Amygdala (tissue), 56 donors: ENCODE measurements at regions not wholly inside any gene's neighbourhood (a gene's known extent, or its start where the extent isn't known, plus 50 kb on each side); places are given as distances from the start of the nearest gene placed in this dataset.

Source experiments
- DNase-seq, 56 donors: peaks; one replicate each; lab custom pipeline; 2025; lab: John Stamatoyannopoulos, UW

DNA sequence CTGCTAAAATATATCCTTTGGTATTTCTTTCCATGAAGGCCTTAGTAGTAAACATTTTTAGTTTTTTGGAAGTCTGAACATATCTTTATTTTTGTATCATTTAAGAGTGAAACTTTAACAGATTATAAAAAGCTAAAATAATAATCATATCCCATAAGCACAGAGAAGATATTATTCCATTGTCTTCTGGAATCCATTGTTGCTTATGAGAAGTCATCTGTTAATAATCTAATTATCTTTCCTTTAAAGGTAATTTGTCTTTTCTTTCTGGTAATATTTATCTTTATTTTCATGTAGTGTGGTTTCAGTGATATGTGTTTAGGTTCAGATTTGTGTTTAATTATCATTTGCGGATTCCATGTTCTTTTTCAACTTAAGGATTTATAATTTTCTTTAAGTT lies 261.7 kb downstream of the MSRB3 start:
- no peak for DNase-seq

DNA sequence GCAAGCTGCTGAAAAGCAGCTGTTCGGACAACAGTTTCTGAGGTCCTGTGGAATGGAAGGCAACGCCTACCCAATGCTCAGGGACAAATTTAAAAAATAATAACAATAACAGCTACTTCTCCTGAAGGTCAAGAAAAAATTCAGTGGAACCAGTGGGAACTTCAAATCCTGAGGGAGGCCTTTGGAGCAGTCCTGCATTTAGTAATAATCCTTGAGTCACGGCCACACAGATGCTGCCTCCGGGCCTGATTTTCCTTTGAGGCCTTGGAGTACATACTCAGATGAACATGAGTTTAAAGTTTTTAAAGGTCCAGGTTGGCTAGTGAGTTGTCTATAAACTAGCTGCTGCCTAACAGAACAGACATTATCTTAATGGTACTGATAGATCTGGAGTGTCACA lies 268.0 kb downstream of the MSRB3 start:
- no peak for DNase-seq

DNA sequence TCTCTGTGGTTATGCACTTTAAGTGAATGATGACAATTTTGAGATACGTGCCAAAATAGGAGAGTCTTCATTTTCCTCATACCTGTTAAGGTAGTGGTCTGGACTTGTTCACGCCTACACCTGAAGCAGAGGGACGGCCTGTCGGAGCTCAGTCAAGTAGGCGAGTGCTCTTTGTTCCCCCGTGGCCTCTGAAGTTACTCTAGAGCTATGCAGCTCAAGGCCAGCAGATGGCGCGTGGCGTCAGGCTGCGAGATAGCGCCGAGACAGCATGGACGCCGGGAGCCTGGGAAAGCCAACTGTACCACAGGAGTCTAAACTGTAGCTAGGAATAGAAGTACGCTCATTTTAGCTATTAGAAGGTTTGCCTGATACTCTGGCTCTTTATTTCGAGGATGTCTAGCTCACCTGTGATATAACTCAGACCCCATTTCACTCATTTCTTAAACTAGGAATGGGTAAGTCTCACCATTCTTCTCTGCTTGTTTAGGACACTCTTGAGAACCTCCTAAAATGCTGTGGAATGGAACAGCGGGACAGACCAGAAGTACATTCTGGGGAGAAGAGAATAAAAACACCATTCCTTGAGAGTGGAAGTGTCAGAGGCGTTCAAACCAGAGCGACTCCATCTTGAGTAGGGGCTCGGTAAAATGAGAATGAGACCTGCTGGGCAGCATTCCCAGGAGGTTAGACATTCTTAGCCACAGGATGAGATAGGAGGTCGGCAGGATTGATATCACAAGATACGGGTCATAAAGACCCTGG lies 267.4 kb upstream of the HMGA2 start:
- DNase-seq, result peak in 50 of 56 donors; percentile 1 to 77 (median 18)

DNA sequence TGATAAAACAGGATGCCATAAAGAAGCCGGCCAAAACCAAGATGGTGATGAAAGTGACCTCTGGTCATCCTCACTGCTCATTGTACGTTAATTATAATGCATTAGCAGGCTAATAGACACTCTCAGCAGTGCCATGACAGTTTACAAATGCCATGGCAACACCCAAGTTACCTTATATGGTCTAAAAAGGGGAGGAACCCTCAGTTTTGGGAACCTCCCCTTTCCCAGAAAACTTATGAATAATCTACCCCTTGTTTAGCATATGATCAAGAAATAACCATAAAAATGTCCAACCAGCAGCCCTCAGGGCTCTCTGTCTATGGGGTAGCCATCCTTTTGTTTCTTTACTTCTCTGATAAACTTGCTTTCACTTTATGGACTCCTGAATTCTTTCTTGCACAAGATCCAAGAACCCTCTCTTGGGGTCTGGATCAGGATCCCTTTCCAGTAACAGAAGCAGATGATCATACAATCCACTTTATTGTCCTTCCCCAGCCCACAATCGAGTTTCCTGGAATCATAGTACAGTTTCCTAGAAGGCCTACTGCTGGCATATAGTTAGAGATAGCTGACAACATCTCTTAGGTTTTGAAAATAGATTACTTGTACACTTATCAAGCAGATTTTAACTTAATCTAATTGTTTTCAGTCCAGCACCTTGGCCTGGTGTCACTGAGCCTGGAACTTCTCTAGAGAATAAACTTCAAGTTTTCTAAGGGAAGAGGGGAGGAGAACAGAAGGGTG lies 266.7 kb upstream of the HMGA2 start:
- no peak for DNase-seq

DNA sequence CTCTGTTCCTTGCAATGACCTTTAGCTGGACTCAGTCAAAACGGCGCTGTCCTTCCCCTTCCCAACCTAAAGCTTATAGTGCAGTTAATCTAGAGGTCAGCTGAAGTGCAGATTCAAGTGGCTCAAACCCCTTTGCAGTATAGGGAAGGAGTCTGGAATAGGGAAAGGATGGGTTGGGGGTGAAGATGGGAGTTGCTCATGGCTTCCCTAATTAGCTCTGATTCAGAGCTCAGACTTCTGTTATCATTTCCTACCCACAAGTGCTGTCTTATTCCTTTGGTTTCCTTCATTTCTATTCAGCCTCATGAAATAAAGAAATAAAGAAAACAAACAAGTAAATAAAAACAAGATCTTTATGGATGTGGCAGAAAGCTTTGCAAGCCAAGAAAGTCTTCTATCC lies 264.0 kb upstream of the HMGA2 start:
- no peak for DNase-seq

DNA sequence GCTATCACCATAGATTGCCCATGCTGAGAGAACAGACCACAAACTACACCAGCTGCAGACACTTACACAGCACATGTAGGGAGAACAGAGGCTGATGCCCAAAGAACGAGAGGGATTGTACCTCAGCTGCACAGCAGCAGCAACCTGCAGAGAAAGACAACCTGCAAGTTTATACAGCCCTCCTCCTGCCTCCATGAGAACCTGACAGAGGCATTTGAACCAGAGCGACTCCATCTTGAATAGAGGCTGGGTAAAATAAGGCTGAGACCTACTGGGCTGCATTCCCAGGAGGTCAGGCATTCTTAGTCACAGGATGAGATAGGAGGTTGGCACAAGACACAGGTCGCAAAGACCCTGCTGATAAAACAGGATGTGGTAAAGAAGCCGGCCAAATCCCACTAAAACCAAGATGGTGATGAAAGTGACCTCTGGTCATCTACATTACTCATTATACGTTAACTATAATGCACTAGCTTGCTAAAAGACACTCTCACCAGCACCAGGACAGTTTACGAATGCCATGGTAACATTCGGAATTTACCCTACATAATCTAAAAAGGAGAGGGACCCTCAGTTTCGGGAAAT lies 262.4 kb upstream of the HMGA2 start:
- DNase-seq, result no peak

DNA sequence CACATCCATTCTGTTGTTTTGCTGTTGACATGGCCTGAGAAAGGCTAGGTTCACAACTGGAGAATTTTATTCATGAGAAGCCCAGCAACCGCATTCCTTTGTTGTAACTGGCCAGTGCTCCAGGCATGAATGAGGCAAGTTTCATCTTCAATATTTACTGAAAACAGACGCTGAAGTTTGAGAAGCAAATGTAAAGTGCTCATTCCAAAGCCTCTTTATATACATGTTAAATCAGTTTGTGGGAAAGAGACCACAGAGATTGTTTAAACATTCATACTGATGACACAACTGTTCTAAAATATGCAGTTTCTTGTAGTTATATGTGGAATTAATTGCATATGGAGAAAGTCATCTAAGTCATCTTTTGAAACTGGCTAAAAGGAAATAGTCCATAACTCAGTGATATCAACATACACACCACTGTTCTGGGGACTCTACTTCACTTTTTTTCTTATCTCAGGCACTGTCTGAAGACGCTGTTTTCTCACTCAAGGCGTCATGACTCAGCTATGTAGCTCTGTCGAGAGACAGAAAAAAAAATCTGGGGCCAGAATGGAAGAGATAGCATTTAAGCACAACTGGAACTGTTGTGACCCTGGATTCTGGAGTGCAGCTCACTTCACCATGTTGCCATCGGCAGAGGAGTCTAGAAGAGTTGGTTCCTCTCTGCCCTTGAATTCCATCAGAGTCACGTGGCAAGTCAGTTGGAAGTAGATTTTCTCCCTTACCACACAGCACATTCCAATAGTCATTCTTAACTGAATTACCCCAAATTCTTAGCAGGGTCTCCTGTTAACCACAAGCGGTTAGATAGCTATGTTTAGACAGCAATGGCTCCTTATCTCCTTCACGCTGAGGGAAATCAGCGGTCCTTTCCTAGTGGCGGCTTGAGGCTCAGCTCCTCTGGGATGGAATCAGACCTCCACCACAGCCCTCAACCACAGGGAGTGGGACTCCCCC lies 258.4 kb upstream of the HMGA2 start:
- no peak for DNase-seq

DNA sequence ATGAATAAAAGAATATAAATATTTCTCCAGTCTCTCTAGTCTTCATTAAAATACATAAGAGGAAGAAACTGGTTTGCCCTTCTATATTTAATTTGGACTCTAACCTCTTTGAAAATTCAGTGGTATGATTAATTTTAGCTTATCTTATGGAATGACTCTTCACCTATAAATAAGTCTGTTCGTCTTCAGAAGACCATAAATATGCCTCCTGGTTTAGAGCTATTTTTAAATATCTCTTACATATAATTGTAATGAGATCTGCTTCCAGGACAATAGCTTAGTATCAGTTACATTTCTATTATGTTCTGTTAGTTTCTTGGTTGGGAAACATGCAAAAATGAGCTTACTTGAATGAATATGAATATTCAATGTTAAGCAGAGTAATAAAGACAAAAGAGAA lies 257.5 kb upstream of the HMGA2 start:
- DNase-seq, result no peak

DNA sequence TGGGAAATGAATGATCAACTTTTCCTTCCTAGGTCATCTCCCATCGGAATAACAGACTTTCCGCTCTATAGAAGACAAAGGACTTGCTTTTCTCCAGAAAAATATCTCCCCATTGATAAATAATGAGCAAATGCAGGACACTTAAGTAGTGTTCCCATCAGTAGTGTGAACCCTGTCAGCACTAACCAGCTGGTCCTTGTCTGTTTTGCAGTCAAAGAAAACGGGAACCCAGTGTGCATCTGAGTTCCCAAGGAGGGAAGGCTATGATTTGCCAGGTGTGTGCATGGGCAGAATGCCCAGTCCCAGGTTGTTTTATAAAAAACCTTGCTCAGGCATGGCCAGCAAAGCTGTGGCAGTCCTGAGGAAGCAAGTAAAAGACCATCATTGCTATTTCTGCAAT lies 256.5 kb upstream of the HMGA2 start:
- DNase-seq, result no peak

DNA sequence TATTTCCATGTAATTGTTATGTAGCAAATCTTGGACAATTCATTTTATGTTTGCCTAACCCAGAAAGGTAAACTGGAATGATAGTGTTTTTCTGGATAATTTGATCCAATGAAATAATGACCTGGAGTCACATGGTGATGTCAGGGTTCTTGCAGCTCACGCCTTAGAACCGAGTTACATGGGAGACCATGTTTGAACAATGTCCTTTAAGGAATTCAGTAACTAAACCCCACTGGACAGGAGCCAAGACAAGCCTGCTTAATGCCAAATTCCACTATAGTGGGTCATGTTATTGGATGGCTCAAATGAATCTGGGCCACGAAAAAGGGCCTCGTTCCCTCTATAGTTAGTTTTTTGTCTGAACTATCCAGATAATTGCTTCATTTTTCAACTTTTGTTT lies 255.8 kb upstream of the HMGA2 start:
- peak in 1 of 56 donors; percentile 1 for DNase-seq

DNA sequence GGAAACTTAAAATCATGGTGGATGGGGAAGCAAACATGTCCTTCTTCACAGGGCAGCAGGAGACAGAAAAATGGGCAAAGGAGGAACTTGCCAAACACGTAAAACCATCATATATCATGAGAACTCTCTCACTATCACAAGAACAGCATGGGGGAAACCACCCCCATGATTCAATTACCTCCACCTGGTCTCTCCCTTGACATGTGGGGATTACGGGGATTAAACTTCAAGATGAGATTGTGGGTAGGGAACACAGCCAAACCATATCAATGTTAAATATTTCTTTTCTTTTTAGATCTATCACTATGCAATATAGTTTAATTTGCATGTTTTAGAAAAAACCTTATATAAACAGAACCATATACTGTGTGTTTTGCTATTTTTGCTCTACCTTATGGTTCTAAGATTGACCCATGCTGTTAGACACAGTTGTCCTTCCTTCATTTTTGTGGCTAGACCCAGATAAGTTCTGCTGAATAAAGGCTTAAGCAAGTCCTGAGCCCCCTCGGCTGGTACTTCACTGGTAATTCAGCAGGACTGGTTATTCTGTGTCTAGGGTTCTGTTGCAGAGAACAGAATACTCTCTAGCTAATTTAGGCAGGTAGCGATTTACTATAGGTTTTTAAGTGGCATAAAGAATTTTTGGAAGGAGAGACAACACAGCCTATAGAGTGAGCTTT lies 253.7 kb upstream of the HMGA2 start:
- DNase-seq, result no peak

DNA sequence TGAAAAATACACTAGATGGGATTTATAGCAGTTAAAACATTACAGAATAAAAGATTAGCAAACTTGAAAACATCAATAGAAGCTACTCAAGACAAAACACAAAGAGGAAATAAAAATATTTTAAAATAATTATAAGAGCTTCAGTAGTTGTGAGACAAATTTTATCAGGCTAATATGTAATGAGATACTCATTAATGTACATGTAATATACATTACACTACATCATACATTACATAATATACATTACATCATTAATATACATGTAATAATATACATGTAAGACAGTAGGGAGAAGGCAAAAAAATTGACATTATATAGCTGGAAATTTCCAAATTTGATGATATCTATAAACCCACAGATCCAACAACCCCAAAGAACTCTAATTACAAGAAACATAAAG lies 249.4 kb upstream of the HMGA2 start:
- no peak for DNase-seq

DNA sequence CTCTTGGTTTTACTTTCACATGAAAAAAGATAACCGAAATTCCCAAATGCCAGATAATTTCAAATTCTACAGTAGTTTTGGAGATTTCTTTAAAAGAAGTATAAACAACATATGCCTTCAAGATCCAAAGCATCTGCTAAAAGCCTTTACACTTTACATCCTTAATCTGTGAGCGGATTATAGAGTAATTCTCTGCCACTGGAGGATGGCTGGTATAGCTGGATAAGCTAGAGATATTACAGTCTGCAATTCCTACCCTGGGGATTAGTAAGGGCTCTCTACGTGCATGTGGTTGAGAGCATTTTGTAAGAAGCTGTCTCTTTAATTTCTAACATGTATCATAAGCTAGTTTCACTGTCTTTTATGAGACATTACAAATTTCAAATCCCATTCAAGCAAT lies 240.3 kb upstream of the HMGA2 start:
- no peak for DNase-seq

DNA sequence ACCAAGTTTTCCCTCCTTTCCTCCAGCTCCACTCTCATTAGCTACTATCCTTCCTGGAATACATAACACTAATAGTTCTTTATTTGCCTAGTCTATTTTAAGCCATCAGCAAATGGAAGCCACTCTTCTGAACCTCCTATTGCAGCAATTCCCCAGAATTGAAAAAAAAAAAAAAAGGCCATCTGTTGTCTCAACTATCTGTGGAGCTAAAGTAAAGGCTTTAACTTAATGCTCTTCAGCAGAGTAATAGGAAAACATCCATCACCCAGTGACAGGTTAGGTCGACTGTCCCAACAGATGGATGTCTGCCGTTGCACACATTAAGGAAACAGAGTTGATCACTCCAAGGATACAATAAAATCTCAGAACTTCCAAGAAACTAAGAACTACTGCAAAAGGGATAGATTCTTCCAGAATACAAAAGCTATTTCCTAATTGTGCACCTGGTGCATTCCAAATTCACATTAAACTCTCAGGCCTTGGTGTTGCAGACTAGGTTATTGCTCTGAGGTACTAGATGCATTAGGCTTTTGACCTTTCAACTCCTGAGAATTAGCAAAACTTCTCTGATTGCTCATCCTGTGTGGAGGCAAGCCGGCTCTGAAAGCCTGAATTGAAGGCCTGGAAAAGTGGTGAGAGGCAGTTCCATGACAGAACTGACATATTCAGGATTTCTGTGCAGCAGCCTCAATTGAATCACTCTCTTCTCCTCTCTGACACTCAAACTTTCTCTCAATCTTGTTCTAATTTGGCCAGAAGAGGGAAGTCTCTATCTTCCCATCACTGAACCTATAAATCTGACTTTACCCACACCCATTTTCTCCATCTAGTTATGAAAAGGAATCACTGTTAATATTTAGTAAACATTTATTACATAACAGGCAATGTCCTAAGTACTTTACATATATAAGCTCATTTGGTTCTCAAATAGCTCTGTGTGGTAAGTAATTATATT lies 238.4 kb upstream of the HMGA2 start:
- DNase-seq, result no peak

DNA sequence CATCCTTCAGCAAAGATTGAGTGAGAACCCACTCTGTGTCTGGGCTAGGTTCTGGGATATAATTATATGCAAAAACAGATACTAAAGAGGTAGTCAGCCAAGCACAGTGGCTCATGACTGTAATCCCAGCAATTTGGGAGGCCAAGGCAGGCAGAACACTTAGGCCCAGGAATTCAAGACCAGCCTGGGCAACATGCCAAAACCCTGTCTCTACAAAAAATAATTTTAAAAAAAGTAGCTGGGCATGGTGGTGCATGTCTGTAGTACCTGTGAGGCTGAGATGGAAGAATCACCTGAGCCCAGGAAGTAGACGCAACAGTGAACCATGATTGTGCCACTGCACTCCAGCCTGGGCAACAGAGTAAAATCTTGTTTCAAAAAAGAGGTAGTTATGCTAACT lies 237.5 kb upstream of the HMGA2 start:
- DNase-seq, result no peak

DNA sequence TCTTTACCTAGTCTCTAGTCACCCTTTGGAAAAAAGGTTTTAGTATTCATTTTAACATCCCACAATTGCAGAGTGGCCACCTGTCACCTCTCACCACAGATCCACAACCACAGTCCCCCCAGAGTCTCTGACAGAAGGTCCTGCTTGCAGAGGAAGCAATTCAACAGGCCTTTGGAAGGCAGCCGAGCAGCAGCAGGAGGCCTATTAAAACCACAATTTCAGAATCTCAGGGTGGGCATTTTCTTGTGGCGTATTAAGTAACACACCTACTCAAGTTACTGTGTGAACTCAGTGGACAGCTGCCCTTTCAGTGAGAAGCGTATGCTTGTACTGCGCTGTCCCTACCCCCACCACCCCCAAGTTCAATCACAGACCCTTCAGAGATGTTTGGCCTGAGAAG lies 234.0 kb upstream of the HMGA2 start:
- no peak for DNase-seq

DNA sequence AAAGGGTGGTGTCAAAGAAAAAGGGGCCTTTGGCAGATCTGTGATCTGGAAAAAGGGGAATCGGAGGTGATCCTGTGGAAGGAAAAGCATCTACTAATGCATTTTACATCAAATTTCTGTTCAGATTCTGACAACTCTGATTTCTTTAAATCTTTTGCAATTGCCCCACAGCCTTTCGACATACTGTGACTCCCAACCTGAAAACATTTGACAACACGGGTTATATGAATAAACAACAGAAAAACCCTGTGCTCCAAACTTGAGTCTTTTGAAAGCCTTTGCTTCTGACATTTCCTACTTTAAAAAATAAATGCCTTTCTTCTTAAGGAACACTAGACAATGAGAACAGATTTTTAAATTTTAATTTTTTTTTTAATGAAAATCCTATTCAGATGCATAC lies 231.9 kb upstream of the HMGA2 start:
- no peak for DNase-seq

DNA sequence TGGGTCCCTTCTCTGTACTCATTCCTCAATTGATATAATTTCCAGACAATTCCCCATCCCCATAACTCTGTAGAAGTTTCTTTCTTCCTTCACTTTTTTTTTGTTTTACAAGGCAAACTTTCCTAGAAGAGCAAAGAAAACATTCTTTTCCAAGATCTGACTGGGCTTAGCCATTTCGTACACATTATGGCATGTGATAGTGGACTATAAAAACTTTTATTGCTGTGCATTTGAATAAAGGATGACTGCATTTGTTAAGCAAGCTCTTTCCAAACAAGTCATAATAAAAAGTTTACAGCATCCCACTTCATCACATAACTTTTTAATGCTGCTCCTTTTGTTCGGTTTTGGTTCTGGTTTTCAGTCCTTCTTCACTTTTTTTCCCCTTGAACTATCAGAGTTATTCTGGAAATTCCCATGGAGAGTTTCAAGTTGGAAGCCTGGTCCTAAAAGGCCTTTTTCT lies 231.0 kb upstream of the HMGA2 start:
- DNase-seq, result no peak

DNA sequence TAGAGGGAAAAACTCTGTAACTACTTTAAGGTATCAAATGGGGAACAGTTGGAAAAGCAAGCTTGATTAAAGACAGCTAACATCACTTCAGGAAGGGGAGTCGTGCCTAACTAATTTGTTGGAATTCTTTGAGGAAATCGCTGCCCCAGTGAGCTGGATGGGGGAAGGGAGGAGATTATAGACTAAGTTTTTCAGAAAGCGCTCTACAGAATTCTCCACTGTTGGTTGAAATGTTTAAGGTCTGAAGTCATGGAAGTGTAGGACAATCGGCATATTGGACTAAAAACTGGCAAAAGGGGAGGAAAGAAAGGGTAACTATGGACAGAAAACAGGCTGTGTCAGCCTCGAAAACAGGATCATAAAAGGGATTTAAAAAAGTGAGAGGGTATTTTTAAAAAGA lies 229.9 kb upstream of the HMGA2 start:
- no peak for DNase-seq
